Upper lobe of right lung (tissue), 1 donor: ENCODE measurements at regions not wholly inside any gene's neighbourhood (a gene's known extent, or its start where the extent isn't known, plus 50 kb on each side); places are given as distances from the start of the nearest gene placed in this dataset.

ENCODE experiments used
- ATAC-seq: fragments of 200-7000 bp; cut with Tn5 transposase; one replicate; pipeline ENCODE4 v1.9.1; 2020; ENCODE audit warnings: mild to moderate bottlenecking, moderate library complexity
- DNase-seq: peaks from one replicate; pipeline ENCODE4 v3.0.0-alpha.2; 2020
- H3K27ac ChIP-seq: fragments of 200-600 bp; one replicate; pipeline ENCODE4 v1.8.0; 2022
- H3K27me3 ChIP-seq: fragments of 200-600 bp; one replicate; pipeline ENCODE4 v1.8.0; 2022; ENCODE audit warnings: mild to moderate bottlenecking
- H3K36me3 ChIP-seq: fragments of 200-600 bp; one replicate; pipeline ENCODE4 v1.8.0; 2022
- H3K4me1 ChIP-seq: fragments of 200-600 bp; one replicate; pipeline ENCODE4 v1.8.0; 2022
- H3K4me3 ChIP-seq: fragments of 200-600 bp; one replicate; pipeline ENCODE4 v1.8.0; 2022; ENCODE audit warnings: mild to moderate bottlenecking
- H3K9me3 ChIP-seq: fragments of 200-600 bp; one replicate; pipeline ENCODE4 v1.8.0; 2022
- intact Hi-C: fragments of 100-400 bp; cut with DNase I; formaldehyde crosslinking; loops from one replicate; pipeline ENCODE4 v1.11.0; 2022
- TF ChIP-seq, protein P1 (sequence below): fragments of 200-600 bp; IDR thresholded peaks from one replicate; pipeline ENCODE4 v1.8.0; 2022; ENCODE audit warnings: antibody characterized with exemption
- donor health status: DM: no; HTN: yes; CAD: no; lungs with severe emphysema.

DNA sequence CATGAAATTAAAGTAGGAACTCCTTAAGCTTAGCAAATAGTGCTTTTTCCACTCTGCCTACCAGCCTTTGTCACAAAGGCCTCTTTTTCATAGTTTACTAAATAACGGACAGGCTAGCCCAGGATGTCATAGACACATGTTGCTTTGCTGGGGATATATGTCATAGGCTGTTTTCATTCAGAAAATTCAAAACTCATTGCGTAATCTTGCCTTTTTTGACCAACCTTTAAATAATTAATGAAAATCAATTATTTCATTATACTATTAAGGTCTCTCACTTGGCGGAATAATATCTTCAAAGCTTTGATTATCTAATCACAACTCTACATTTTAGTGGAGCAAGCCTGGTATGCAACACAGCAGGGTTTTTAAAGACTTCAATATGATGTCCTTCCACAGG is 1245.7 kb upstream of the LRRTM1 start:
- Histone ChIP-seq H3K27ac (no peak overlapping the region), H3K4me1 (no peaks in the 10 kb centered on the region), H3K27me3 (no peaks in the 10 kb centered on the region), H3K36me3 (no peaks in the 10 kb centered on the region), H3K9me3 (no peaks in the 10 kb centered on the region), H3K4me3 (no peak overlapping the region)
- intact Hi-C loops: no loop called here
- DNase-seq: no peak
- TF ChIP-seq, protein P1, sequence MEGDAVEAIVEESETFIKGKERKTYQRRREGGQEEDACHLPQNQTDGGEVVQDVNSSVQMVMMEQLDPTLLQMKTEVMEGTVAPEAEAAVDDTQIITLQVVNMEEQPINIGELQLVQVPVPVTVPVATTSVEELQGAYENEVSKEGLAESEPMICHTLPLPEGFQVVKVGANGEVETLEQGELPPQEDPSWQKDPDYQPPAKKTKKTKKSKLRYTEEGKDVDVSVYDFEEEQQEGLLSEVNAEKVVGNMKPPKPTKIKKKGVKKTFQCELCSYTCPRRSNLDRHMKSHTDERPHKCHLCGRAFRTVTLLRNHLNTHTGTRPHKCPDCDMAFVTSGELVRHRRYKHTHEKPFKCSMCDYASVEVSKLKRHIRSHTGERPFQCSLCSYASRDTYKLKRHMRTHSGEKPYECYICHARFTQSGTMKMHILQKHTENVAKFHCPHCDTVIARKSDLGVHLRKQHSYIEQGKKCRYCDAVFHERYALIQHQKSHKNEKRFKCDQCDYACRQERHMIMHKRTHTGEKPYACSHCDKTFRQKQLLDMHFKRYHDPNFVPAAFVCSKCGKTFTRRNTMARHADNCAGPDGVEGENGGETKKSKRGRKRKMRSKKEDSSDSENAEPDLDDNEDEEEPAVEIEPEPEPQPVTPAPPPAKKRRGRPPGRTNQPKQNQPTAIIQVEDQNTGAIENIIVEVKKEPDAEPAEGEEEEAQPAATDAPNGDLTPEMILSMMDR: no peak
- ATAC-seq: no peak

DNA sequence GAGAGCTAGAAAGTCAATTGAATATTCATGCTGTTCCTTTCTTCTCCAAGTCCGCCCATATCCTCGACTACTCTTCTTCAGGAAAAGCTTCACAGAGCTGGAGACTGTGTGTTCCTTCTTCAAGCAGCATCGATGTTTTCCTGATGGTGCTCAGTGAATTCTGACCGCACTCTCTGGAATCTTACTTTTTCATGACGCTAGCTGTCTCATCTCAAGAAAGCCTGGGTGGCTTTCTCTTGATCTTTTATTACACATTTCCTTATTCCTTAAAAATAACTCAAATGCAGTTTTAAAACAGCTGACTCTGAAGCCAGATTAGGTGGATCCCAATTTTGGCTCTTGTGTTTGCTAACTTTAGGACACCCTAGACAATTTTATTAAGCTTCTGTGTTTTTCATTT is 1245.1 kb upstream of the LRRTM1 start:
- H3K27me3 ChIP-seq: no peaks in the 10 kb centered on the region
- ATAC-seq (no peak), DNase-seq (no peak)
- H3K4me1 ChIP-seq: no peaks in the 10 kb centered on the region
- H3K9me3 ChIP-seq: no peaks in the 10 kb centered on the region
- no peaks in the 10 kb centered on the region for H3K36me3 ChIP-seq
- intact Hi-C loops: no loop called here
- H3K4me3 ChIP-seq: no peak overlapping the region
- TF ChIP-seq, protein P1: no peak
- H3K27ac ChIP-seq: no peak overlapping the region

DNA sequence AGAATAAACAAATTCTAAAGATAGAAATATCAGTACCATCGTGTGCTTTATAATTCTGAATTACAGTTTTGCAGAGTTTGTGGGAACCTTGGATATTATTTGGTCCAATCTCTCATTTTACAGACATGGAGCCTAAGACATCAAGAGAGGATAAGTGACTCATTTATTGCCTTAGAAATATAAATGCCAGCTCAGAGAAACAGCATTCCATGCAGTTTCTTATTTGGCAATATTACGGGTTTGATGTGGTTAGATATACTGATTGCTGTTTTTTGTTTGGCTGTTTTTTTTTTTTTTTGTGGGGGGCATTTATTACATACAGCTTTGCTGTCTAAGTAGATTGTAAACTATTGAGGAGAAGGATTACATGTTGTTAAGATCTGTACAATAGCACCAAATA is 1241.1 kb upstream of the LRRTM1 start:
- TF ChIP-seq, protein P1: no peak
- no peak for DNase-seq

DNA sequence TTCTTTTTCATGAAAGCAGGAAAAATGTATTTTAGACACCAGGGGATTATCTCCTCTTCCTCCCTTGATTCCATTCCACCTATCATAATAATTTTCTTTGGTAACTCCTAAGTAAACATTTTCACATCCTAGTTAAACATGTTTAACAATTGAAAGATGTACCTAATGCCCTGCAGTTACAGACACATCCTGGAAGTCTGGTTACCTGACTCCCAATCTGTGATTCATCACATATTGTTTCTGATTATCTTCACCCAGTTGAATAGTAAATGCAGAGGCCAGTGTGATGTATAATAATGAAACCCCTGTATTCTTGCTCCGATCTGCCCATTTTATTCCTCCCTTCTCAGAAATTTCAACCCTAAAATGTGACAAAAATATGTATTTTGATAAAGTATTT is 1237.6 kb upstream of the LRRTM1 start:
- Histone ChIP-seq H3K4me3 (no peak overlapping the region), H3K27ac (no peak overlapping the region), H3K4me1 (no peaks in the 10 kb centered on the region), H3K9me3 (no peaks in the 10 kb centered on the region), H3K36me3 (no peaks in the 10 kb centered on the region), H3K27me3 (no peaks in the 10 kb centered on the region)
- DNase-seq: no peak
- no peak for ATAC-seq
- intact Hi-C loops: no loop called here
- TF ChIP-seq, protein P1: no peak

More for the DNA sequence above, 1241.1 kb upstream of the LRRTM1 start:
- Histone ChIP-seq H3K9me3 (no peaks in the 10 kb centered on the region), H3K36me3 (no peaks in the 10 kb centered on the region), H3K27ac (no peak overlapping the region), H3K4me3 (no peak overlapping the region), H3K27me3 (no peaks in the 10 kb centered on the region), H3K4me1 (no peaks in the 10 kb centered on the region)
- intact Hi-C loops: no loop called here
- ATAC-seq: no peak

DNA sequence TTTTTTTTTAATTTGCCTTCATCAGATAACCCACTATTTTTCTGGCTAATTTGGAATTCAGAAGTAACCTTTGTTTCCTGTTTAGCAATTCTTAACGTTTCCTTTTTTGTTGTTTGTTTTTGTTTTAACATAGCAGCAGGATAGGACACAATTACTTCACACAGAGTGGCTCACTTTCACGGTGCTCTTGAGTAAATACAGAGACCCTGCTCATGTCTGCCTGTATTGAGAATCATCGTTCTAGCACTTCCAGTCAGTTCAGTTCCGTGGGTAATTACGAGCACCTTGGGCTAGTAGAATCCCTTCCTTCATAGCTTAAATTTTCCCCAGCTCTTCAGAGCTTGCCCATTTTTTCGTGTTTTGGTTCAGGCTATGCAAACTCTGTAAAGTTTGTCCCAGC is 1225.4 kb upstream of the LRRTM1 start:
- no peak for DNase-seq
- no peak overlapping the region for H3K27ac ChIP-seq
- no peak for ATAC-seq
- no peaks in the 10 kb centered on the region for H3K9me3 ChIP-seq
- no peaks in the 10 kb centered on the region for H3K36me3 ChIP-seq
- H3K4me3 ChIP-seq: no peak overlapping the region
- intact Hi-C loops: no loop called here
- no peaks in the 10 kb centered on the region for H3K27me3 ChIP-seq
- TF ChIP-seq, protein P1: no peak
- H3K4me1 ChIP-seq: no peaks in the 10 kb centered on the region

DNA sequence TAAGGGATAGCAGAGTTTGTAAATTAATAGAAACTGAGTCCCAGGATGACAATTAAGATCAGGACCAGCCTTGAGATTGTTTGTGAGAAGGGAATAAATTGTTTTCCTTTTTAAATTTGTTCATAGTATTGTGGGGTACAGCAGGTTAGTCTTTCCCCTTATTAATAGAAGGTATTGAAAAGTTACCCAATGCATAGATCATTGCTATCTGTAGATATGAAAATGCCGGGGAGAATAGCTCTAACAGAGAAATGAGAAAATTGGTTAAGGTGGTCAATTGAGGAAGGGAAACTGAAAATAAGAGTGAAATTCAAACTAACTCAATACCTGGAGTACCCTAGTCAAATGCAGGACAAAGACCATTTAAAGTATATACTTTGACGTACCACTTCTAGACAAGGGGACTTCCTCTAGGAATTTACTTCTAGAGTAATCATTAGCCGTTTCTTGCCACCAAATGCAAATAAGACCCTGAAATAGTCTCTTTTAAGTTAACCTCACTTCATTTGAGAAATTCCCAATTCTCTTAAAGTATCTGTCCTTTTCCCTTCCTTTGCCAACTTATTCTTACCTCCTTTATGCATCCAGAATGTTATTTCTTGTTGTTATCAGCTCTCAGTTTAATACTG is 1224.4 kb upstream of the LRRTM1 start:
- Histone ChIP-seq H3K9me3 (no peaks in the 10 kb centered on the region), H3K4me1 (no peaks in the 10 kb centered on the region), H3K36me3 (no peaks in the 10 kb centered on the region), H3K4me3 (no peak overlapping the region), H3K27ac (no peak overlapping the region), H3K27me3 (no peaks in the 10 kb centered on the region)
- TF ChIP-seq, protein P1: no peak
- ATAC-seq (no peak), DNase-seq (no peak)
- intact Hi-C loops: no loop called here
